Mammary epithelial cell (primary cell): ENCODE measurements at regions not wholly inside any gene's neighbourhood (a gene's known extent, or its start where the extent isn't known, plus 50 kb on each side); places are given as distances from the start of the nearest gene placed in this dataset.

ENCODE experiments used
- EZH2 ChIP-seq: IDR thresholded peaks from 2 replicates; pipeline ENCODE4 v1.6.1; 2012; ENCODE audit warnings: low read length, inconsistent platforms, borderline replicate concordance
- TF ChIP-seq, protein P1 (sequence below), 2 donors: IDR thresholded peaks in 1 of 2; conservative IDR thresholded peaks in 1 of 2; 2 replicates each; pipeline ENCODE4 v1.5.1; 2011 to 2012; ENCODE audit warnings: inconsistent platforms in 2 of 2, low read length in 2 of 2, mild to moderate bottlenecking in 2 of 2, control low read depth in 1 of 2, low read depth in 1 of 2; ENCODE audit not compliant: insufficient read depth in 1 of 2; ENCODE audit errors: extremely low read depth in 1 of 2

DNA sequence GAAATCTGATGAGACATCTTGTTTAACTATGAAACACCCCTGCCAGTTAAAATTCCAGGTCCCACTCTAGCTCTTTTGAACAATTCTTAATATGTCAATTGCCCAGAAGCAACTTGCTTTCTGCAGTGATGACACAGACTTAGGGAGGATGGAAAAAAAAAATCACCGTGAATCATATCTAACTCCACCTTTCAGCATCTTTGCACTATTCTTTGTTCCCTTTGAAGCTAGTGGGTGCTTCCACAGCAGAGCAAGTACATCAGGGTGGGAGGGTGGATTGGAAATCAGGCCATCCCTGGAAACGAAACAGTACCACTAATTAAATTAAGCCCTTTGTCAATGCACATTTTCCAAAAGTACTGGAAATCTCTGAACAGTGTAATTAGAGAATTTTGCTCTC lies 324.3 kb upstream of the MEIS1 start:
- TF ChIP-seq, protein P1, sequence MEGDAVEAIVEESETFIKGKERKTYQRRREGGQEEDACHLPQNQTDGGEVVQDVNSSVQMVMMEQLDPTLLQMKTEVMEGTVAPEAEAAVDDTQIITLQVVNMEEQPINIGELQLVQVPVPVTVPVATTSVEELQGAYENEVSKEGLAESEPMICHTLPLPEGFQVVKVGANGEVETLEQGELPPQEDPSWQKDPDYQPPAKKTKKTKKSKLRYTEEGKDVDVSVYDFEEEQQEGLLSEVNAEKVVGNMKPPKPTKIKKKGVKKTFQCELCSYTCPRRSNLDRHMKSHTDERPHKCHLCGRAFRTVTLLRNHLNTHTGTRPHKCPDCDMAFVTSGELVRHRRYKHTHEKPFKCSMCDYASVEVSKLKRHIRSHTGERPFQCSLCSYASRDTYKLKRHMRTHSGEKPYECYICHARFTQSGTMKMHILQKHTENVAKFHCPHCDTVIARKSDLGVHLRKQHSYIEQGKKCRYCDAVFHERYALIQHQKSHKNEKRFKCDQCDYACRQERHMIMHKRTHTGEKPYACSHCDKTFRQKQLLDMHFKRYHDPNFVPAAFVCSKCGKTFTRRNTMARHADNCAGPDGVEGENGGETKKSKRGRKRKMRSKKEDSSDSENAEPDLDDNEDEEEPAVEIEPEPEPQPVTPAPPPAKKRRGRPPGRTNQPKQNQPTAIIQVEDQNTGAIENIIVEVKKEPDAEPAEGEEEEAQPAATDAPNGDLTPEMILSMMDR (conservative IDR thresholded peaks at IDR 0.05 in 1 of 2, IDR thresholded peaks at IDR 0.05 in 1 of 2; ENCODE audit: extremely low read depth in 1 of 2, insufficient read depth in 1 of 2, low read depth in 1 of 2, low read length in 2 of 2), result no peak
- no peak for TF ChIP-seq EZH2
